Activated B cell treated with CpG ODN at 0.5 μM for 24 hours (primary cell): ENCODE measurements at regions not wholly inside any gene's neighbourhood (a gene's known extent, or its start where the extent isn't known, plus 50 kb on each side); places are given as distances from the start of the nearest gene placed in this dataset.

Experiments
- ATAC-seq: fragments of 200-7000 bp; cut with Tn5 transposase; one replicate; pipeline ENCODE4 v1.10.0; 2021; ENCODE audit warnings: low read depth, mild to moderate bottlenecking, moderate library complexity
- CTCF ChIA-PET: fragments of 350-600 bp; sonication (Branson Sonifier 250); formaldehyde crosslinking; loops from one replicate; lab custom pipeline; 2021; ENCODE audit warnings: antibody characterized with exemption; lab: Charles Lee
- POLR2A ChIA-PET: fragments of 350-600 bp; sonication (Branson Sonifier 250); formaldehyde crosslinking; loops from one replicate; lab custom pipeline; 2021; ENCODE audit warnings: antibody characterized with exemption; lab: Charles Lee
- DNase-seq: peaks from one replicate; pipeline ENCODE4 v3.0.0; 2022
- H3K27ac Mint-ChIP-seq: one replicate; pipeline ENCODE4 v1.8.0; 2020; ENCODE audit warnings: mixed read lengths
- H3K27me3 Mint-ChIP-seq: one replicate; pipeline ENCODE4 v1.8.0; 2021; ENCODE audit warnings: mixed read lengths
- H3K36me3 Mint-ChIP-seq: one replicate; pipeline ENCODE4 v1.8.0; 2021; ENCODE audit warnings: low read depth, mixed read lengths
- H3K4me1 Mint-ChIP-seq: one replicate; pipeline ENCODE4 v1.8.0; 2021; ENCODE audit warnings: mixed read lengths
- H3K4me3 Mint-ChIP-seq: one replicate; pipeline ENCODE4 v1.8.0; 2020; ENCODE audit warnings: mild to moderate bottlenecking, mixed read lengths
- H3K9me3 Mint-ChIP-seq: one replicate; pipeline ENCODE4 v1.8.0; 2020; ENCODE audit warnings: mixed read lengths
- intact Hi-C: fragments of 100-400 bp; cut with micrococcal nuclease; formaldehyde crosslinking; loops from one replicate; pipeline ENCODE4 v1.15.1; 2024
- TF ChIP-seq, protein P1 (sequence below): fragments of 200-600 bp; IDR thresholded peaks from one replicate; pipeline ENCODE4 v1.8.0; 2022; ENCODE audit warnings: antibody characterized with exemption, mild to moderate bottlenecking

DNA sequence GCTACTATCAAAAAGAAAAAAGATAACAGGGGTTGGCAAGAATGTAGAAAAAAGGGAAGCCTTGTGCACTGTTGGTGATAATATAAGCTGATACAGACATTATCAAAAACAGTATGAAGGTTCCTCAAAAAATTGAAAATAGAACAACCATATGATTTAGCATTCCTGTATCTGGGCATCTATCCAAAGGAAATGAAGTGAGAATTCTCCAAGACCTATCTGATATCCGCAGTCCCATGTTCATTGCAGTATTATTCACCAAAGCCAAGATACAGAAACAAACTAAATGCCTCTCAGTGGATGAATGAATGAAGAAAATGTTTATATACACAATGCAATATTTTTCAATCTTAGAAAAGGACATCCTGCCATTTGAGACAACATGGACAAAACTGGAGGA, 1943.3 kb downstream of the MAT2B start:
- H3K27me3 Mint-ChIP-seq, result no peaks in the 10 kb centered on the region
- intact Hi-C loops, result no loop called here
- peaks cover 2% of the 10 kb centered on the region for H3K9me3 Mint-ChIP-seq
- no peaks in the 10 kb centered on the region for H3K4me1 Mint-ChIP-seq
- DNase-seq (no peak), ATAC-seq (no peak)
- CTCF ChIA-PET, result no interaction called here
- no peaks in the 10 kb centered on the region for H3K36me3 Mint-ChIP-seq
- POLR2A ChIA-PET, result no interaction called here
- H3K4me3 Mint-ChIP-seq, result no peak overlapping the region
- TF ChIP-seq, protein P1, sequence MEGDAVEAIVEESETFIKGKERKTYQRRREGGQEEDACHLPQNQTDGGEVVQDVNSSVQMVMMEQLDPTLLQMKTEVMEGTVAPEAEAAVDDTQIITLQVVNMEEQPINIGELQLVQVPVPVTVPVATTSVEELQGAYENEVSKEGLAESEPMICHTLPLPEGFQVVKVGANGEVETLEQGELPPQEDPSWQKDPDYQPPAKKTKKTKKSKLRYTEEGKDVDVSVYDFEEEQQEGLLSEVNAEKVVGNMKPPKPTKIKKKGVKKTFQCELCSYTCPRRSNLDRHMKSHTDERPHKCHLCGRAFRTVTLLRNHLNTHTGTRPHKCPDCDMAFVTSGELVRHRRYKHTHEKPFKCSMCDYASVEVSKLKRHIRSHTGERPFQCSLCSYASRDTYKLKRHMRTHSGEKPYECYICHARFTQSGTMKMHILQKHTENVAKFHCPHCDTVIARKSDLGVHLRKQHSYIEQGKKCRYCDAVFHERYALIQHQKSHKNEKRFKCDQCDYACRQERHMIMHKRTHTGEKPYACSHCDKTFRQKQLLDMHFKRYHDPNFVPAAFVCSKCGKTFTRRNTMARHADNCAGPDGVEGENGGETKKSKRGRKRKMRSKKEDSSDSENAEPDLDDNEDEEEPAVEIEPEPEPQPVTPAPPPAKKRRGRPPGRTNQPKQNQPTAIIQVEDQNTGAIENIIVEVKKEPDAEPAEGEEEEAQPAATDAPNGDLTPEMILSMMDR, result no peak
- H3K27ac Mint-ChIP-seq, result no peak overlapping the region

DNA sequence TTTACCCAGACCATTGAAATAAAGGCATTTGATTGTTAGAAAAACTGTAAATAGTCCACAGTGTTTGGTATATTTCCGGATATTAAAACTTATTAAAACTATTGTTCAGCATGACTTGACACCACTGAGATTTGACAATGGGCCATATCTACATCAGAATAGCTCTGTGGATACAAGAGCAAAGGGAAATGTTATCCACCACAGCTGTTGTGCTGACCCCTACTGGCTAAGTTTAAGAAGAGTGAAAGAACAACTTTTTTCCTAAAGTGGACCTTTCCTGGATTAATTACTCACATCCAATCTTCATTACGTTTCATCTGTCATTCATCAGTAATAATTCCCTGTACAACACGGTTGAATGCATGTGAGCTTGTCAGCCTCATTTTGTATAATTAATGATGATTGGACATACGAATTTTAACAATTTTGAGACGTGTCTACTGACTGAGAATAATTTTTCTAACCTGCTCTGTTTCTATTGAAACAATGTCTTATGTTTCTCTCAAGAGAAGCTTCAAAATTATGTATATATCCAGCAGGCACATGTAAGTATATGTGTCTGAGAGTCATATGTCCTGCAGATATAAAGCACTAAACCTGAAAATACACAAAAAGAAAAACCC, 1952.6 kb downstream of the MAT2B start:
- Mint-ChIP-seq H3K27me3 (no peaks in the 10 kb centered on the region), H3K36me3 (no peaks in the 10 kb centered on the region)
- intact Hi-C loops, result loop anchor here (2.0 to 5.0 kb wide), 2 partner anchors 1761 to 1896 kb away; no protein-coding TSS in a partner anchor

DNA sequence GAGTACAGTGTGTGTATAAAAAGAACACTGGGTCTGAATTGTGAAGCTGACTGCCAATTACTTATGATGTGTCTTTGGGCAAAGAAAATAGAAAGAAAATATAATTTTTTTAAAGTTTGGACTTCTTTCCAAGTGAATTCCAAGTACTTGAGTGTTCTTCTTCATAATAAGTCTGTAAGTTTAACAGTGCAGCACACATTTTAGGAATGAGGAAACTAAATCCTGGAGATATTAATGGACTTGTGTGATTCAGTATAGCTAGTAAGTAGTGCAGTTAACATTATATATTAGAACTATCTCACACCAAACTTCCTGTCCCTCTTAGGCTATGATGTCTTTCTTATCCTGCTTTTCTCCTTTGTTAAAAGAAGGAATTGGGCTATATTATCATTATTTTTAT, 1953.8 kb downstream of the MAT2B start:
- Mint-ChIP-seq H3K4me3 (no peak overlapping the region), H3K4me1 (no peaks in the 10 kb centered on the region), H3K27me3 (no peaks in the 10 kb centered on the region), H3K9me3 (no peaks in the 10 kb centered on the region), H3K36me3 (no peaks in the 10 kb centered on the region), H3K27ac (no peak overlapping the region)
- ATAC-seq, result no peak
- intact Hi-C loops, result loop anchor here (2.0 to 5.0 kb wide), 2 partner anchors 1762 to 1897 kb away; no protein-coding TSS in a partner anchor
- POLR2A ChIA-PET, result no interaction called here
- CTCF ChIA-PET, result no interaction called here
- TF ChIP-seq, protein P1, result no peak
- no peak for DNase-seq

More for the DNA sequence above, 1952.6 kb downstream of the MAT2B start:
- ChIA-PET POLR2A (interaction anchor here (0.7 kb wide), 1 partner anchor 1890 kb away, joined by 3 read pairs; no protein-coding TSS in a partner anchor), CTCF (interaction anchor here (0.6 kb wide), 1 partner anchor 1894 kb away, joined by 3 read pairs; no protein-coding TSS in a partner anchor)
- no peak overlapping the region for H3K27ac Mint-ChIP-seq
- H3K4me1 Mint-ChIP-seq, result no peaks in the 10 kb centered on the region
- TF ChIP-seq, protein P1, result no peak
- no peak for ATAC-seq
- H3K9me3 Mint-ChIP-seq, result no peaks in the 10 kb centered on the region
- no peak overlapping the region for H3K4me3 Mint-ChIP-seq
- DNase-seq, result no peak

DNA sequence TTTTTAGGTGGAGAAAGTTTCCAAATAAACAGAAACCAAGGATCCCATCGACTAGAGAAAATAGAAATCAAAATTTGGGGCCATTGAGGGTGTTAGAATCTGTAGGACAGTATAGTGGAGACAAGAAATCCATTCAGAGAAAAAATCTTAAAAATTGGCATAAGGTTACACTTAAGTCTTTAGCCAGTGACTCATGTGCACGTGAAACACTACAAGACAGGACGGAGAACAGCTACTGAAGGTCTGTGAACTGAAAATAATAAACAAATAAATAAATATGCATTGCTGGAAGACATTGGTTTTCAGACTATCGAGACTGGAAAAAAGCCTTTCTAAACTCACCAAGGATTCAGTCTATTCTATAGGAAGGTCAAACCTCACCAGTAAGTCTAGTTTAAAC, 1955.5 kb downstream of the MAT2B start:
- Mint-ChIP-seq H3K4me3 (no peak overlapping the region), H3K36me3 (no peaks in the 10 kb centered on the region), H3K27ac (no peak overlapping the region), H3K27me3 (no peaks in the 10 kb centered on the region), H3K9me3 (no peaks in the 10 kb centered on the region), H3K4me1 (no peaks in the 10 kb centered on the region)
- TF ChIP-seq, protein P1, result no peak
- DNase-seq (no peak), ATAC-seq (no peak)
- intact Hi-C loops, result no loop called here
- ChIA-PET POLR2A (no interaction called here), CTCF (no interaction called here)

DNA sequence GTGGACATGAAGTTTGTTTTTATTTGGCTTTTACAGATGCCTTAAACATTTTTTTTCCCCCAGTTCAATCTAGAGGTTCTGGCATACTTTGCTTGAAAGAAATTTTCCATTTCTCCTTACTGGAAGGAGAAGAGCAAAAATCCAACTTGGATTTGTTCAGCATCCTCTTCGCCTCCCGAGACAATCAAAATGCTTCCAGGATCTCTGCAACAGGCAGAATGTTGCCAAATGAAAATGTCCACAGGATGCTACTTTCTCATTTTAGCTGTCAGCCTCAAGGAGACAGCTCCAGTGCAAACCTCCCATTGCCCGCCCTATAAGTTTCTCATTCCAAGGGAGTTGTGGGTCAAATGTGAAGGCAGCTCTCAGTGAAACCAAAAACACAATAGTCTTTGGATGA, 1972.1 kb downstream of the MAT2B start:
- TF ChIP-seq, protein P1, result no peak
- DNase-seq, result no peak
- intact Hi-C loops, result no loop called here
- Mint-ChIP-seq H3K36me3 (no peaks in the 10 kb centered on the region), H3K27me3 (no peaks in the 10 kb centered on the region), H3K4me3 (no peak overlapping the region), H3K27ac (no peak overlapping the region), H3K9me3 (no peaks in the 10 kb centered on the region), H3K4me1 (no peaks in the 10 kb centered on the region)
- POLR2A ChIA-PET, result no interaction called here
- CTCF ChIA-PET, result no interaction called here
- no peak for ATAC-seq
